ENCODE measurements at regions not wholly inside any gene's neighbourhood (a gene's known extent, or its start where the extent isn't known, plus 50 kb on each side); places are given as distances from the start of the nearest gene placed in this dataset.

GRCh38 chr7:156217803-156218202 lies 405.5 kb upstream of the SHH start:
- Histone ChIP-seq H3K4me3 (no peak overlapping the region), H3K36me3 (no peaks in the 10 kb centered on the region), H3K4me1 (replicated peaks) (no peaks in the 10 kb centered on the region), H3K9me3 (no peaks in the 10 kb centered on the region), H3K27ac (no peak overlapping the region), H3K27me3 (replicated peaks; ENCODE audit: insufficient read depth) (no peaks in the 10 kb centered on the region)
- TF ChIP-seq POLR2AphosphoS5 (IDR thresholded peaks at IDR 0.05) (no peak), POLR2A (IDR thresholded peaks at IDR 0.05) (no peak), CTCF (IDR thresholded peaks at IDR 0.05) (no peak)
- no peak for DNase-seq (ENCODE audit: low spot score)
- intact Hi-C loops (cut with DNase I): no loop called here
- 88% methylated on average over 6 of the region's 6 CpGs for WGBS

- Histone ChIP-seq H3K27ac (no peak overlapping the region), H3K27me3 (replicated peaks; ENCODE audit: insufficient read depth) (no peaks in the 10 kb centered on the region), H3K4me3 (no peak overlapping the region), H3K36me3 (no peaks in the 10 kb centered on the region), H3K9me3 (no peaks in the 10 kb centered on the region), H3K4me1 (replicated peaks) (no peaks in the 10 kb centered on the region)
- DNase-seq (ENCODE audit: low spot score): no peak
- intact Hi-C loops (cut with DNase I): no loop called here
- TF ChIP-seq POLR2AphosphoS5 (IDR thresholded peaks at IDR 0.05): no peak
- no peak for TF ChIP-seq CTCF (IDR thresholded peaks at IDR 0.05)
- no peak for TF ChIP-seq POLR2A (IDR thresholded peaks at IDR 0.05)
- 68% methylated on average over 7 of the region's 7 CpGs for WGBS
These were observed 396.8 kb upstream of the SHH start for GRCh38 chr7:156209087-156209486.

GRCh38 chr7:156207306-156207705 lies 395.0 kb upstream of the SHH start:
- 87% methylated on average over 6 of the region's 6 CpGs for WGBS
- no peak for DNase-seq (ENCODE audit: low spot score)
- no peaks in the 10 kb centered on the region for H3K27me3 ChIP-seq (replicated peaks; ENCODE audit: insufficient read depth)
- no peaks in the 10 kb centered on the region for H3K9me3 ChIP-seq
- no peak overlapping the region for H3K4me3 ChIP-seq
- intact Hi-C loops (cut with DNase I): no loop called here
- no peak for TF ChIP-seq POLR2AphosphoS5 (IDR thresholded peaks at IDR 0.05)
- no peak for TF ChIP-seq CTCF (IDR thresholded peaks at IDR 0.05)
- TF ChIP-seq POLR2A (IDR thresholded peaks at IDR 0.05): no peak
- H3K27ac ChIP-seq: no peak overlapping the region
- no peaks in the 10 kb centered on the region for H3K36me3 ChIP-seq
- H3K4me1 ChIP-seq (replicated peaks): no peaks in the 10 kb centered on the region

GRCh38 chr7:156206174-156206573 lies 393.9 kb upstream of the SHH start:
- 90% methylated on average over 8 of the region's 8 CpGs for WGBS
- no peak for DNase-seq (ENCODE audit: low spot score)
- intact Hi-C loops (cut with DNase I): no loop called here
- Histone ChIP-seq H3K27me3 (replicated peaks; ENCODE audit: insufficient read depth) (no peaks in the 10 kb centered on the region), H3K36me3 (no peaks in the 10 kb centered on the region), H3K4me3 (no peak overlapping the region), H3K27ac (no peak overlapping the region), H3K4me1 (replicated peaks) (no peaks in the 10 kb centered on the region), H3K9me3 (no peaks in the 10 kb centered on the region)
- no peak for TF ChIP-seq CTCF (IDR thresholded peaks at IDR 0.05)
- no peak for TF ChIP-seq POLR2A (IDR thresholded peaks at IDR 0.05)
- no peak for TF ChIP-seq POLR2AphosphoS5 (IDR thresholded peaks at IDR 0.05)

GRCh38 chr7:156204820-156205219 lies 392.6 kb upstream of the SHH start:
- TF ChIP-seq POLR2A (IDR thresholded peaks at IDR 0.05): no peak
- TF ChIP-seq CTCF (IDR thresholded peaks at IDR 0.05): no peak
- no peak for TF ChIP-seq POLR2AphosphoS5 (IDR thresholded peaks at IDR 0.05)
- Histone ChIP-seq H3K4me1 (replicated peaks) (no peaks in the 10 kb centered on the region), H3K36me3 (no peaks in the 10 kb centered on the region), H3K27me3 (replicated peaks; ENCODE audit: insufficient read depth) (no peaks in the 10 kb centered on the region), H3K4me3 (no peak overlapping the region), H3K27ac (no peak overlapping the region), H3K9me3 (no peaks in the 10 kb centered on the region)
- no peak for DNase-seq (ENCODE audit: low spot score)
- WGBS: 79% methylated on average over 6 of the region's 6 CpGs
- intact Hi-C loops (cut with DNase I): no loop called here
